HG03457 (cell line): ENCODE measurements at regions not wholly inside any gene's neighbourhood (a gene's known extent, or its start where the extent isn't known, plus 50 kb on each side); places are given as distances from the start of the nearest gene placed in this dataset.

Source experiments
- ATAC-seq: cut with Tn5 transposase; IDR thresholded peaks from one replicate; pipeline ENCODE4 v1.9.1; 2021; ENCODE audit warnings: moderate number of reproducible peaks; ENCODE audit not compliant: unreplicated experiment

DNA sequence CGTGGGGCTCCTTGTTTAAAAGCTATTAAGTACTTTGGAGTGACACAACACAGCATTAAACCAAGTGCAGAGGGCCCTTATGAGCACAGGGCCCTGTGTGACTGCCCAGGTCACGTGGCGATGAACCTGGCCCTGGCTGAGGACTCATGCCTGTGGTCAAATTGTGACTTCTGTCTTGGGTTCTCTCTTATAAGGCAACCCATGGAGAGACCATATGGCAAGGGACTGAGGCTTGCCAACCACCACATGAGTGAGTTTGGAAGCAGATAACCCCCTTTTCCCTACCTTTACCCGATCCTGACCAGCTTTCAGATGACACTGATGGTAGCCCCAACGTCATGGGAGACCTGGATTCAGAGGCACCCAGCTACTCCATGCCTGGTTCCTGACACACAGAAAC, 140.5 kb downstream of the ZBTB18 start:
- no peak for ATAC-seq

DNA sequence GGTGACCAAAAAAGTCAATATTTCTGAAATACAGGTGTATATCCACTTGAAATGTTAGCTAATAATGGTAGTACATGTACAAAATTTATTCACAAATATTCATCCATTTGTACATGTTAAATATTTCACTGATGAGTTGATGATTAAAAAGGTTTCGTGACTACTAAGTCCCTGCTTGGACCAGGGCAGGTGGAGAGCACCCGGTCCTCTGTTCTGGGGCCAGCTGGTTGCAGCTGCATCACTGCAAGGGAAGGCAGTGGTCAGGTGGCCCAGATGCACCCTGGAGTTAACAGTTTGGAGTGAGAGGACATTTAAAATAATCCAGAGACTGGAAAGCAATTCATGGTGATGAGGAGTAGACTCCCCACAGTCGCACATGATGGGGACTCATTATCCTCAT, 141.2 kb downstream of the ZBTB18 start:
- no peak for ATAC-seq

GRCh38 chr1:244196571-244197285, 145.6 kb downstream of the ZBTB18 start:
- ATAC-seq: no peak

DNA sequence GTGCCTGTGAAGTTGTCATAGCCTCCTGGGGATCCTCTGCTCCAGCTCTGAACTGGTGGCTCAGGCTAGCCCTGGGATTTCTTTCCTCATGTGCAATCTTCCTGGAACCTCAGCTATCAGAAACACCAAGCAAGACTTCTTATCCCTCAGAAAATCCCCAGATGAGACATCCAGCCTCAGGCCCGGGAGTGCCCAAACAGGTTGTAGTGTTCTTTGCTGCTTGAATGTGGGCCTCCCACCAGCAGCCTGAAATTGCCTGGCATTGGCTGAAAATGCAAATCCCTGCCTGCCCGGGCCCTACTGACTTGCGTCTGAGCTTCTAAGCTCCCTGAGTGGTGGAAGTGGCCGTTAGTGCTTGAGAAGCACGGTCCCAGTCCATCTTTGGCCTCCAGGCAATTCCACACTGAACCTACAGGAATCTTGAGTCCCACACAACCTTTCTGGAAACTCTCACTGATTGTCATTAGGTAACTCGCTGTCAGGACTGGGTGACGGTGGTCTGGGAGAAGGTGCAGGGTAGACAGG, 146.8 kb downstream of the ZBTB18 start:
- no peak for ATAC-seq

- no peak for ATAC-seq
Measured at GRCh38 chr1:244199902-244200301, 148.8 kb downstream of the ZBTB18 start.

DNA sequence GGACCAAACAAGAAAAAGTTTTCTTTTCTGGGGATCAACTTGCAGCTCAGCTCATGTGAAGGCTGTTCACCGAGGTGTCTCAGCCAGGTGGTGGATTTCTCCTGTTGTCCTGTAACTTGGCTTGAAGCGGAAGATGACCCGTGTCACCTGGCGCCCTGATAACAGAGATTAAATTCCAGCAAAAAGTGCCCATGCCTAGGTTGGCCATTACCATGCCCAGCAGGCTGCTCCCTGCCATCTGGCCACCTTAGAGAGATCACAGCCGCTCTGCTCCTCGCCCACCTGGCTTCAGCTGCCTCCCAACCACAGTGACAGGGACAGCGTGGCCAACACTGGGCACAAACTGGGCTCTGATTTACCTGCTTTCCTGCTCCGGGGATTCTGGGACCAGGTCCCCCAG, 149.5 kb downstream of the ZBTB18 start:
- ATAC-seq: no peak

- no peak for ATAC-seq
Measured at GRCh38 chr1:244201750-244202149, 150.7 kb downstream of the ZBTB18 start.

GRCh38 chr1:244204004-244204403, 152.9 kb downstream of the ZBTB18 start:
- ATAC-seq: no peak

GRCh38 chr1:244205171-244205570, 154.1 kb downstream of the ZBTB18 start:
- ATAC-seq: no peak

- ATAC-seq: no peak
Measured at GRCh38 chr1:244205906-244206305, 154.8 kb downstream of the ZBTB18 start.

DNA sequence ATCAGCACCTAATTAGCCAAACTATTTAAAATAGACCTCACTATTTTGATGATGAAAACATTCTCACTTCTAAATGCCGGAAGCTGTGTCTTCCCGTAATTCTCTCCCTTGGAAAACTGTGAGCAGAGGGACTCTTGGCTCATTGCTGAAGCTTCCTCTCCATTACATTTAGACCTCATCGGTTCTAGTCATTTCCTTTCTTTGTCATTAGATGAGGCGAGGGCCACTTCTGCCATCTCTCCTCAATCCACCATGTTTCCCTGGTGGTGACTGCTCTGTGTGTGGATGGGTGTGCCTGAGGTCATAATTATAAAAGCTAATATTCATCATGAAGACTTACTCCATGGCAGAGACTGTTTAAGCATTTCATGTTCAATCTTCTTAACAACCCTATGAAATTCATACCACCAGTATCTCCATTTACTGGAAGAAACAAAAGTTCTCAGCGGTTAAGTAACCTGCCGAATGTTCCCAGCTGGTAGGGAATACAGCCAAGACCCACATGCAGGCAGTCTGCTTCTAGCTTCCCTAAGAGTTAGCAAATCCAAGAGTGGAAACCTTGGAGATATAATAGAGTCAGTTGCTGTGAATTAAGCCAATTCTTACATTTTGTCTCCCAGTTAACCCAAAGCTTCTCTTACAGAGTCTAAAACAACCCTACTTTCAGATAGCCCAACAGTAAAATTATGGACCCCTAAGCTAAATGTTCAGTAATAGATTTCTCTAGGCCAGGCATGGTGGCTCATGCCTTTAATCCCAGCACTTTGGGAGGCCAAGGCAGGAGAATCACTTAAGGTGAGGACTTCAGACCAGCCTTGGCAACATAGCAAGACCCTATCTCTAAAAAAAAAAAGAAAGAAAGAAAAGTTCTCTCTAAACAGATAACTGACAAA, 156.2 kb downstream of the ZBTB18 start:
- no peak for ATAC-seq

DNA sequence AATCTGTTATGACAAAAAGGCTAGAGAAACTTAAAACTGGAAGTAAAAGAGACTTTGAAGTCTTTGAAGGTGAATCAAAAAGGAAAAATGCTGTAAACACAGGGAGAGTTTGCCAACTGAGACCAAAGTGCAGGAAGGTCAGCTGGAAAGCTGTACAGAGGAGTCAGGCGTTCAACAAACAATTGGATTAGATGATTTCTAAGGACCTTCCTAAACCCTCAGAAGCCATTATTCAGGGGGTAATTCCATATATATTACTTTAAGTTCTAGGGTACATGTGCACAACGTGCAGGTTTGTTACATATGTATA, 156.8 kb downstream of the ZBTB18 start:
- ATAC-seq: no peak

- no peak for ATAC-seq
Measured at GRCh38 chr1:244209955-244210354, 158.9 kb downstream of the ZBTB18 start.

- ATAC-seq: no peak
Measured at GRCh38 chr1:244210884-244211558, 159.9 kb downstream of the ZBTB18 start.

GRCh38 chr1:244211559-244211944, 160.5 kb downstream of the ZBTB18 start:
- ATAC-seq: no peak

DNA sequence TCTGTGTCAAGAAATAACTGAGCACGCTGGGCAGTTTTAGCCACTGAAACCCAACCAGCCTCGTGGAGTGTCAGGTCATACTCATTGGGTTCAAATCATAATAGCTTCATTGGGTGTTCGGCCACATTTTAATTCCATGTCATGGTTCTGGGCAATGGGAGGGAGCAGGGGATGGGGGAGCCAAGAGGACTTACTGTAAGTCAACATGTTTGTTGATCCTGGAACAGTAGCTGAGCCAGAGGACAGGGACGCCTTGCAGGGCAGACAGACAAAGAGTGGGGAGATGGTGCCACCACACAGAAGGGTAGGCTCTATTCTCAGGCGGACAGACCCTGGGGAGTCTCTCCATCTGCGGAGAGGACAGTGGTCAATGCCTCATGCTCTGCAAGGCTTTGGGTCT, 161.1 kb downstream of the ZBTB18 start:
- ATAC-seq: no peak

DNA sequence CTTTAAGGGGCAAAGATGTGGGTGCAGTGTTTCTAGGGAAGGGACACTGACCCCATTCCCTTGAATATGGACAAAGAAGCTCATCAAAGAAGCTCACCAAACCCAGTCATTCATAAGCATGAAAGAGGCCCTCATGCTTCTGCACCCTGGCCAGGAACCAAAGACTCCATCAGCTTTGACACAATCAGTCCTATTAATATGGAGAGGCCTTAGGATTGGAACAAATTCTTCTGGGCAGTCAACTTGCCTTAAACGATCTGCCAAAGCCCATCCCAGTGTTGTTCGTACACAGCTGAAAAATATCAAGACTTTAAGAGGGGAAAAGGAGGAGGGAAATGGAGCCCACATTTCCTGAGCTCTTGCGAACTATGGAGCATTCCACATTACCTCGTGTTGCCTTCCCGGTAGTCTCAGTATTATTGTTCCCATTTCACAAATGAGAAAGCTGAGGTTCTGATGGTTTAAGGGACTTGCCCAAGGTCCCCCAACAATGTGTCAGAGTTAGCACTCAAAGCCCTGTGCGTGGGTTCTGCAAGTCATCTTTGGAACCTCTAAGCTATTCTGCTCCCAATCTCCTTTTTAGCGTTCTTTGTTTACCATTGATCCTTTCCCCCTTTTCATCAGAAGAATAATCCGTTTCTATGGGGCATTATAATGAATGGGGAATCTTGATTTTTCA, 161.9 kb downstream of the ZBTB18 start:
- no peak for ATAC-seq

DNA sequence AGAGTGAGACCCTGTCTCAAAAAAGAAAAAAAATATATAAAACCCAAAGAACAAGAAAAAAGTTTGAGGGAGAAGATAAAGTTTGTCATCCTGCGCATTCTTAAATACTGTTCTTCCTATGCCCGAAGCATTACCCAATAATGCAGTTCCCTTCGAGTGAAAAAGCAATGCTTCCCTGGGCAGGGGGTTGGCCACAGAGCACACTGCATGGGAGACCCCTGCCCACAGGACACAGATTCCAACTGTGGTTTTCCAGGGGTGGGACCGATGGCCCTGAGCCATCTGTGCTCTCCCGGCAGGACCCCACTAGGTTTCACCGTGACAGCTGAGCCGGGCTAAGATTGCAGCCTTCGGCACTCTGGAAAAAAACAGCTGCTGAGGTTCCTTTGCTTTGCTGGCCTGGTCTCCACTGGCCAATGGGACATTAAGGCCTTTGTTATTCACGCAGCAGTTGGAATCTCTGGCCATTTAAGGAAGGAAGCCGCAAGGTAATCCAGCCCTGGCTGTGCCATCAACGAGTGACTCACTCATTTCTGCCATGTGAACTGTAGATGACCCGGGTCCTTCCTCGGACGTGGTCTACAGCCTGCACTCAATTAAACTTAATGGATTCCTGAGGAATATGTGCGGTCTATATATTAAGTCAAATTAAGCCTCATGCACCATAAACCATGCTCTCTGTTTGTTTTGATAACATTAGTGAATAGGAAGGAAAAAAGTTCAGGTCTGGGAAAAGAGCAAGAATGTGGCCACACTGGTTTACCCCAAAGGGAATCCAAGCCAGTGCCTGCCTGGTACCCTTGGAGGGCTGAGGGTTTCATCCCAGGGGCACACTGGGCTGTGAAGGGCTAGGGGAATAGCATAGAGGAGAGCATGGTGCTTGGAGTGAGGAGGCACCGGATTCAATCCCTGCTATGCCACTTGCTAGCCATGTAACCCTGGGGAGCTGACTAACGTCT, 163.2 kb downstream of the ZBTB18 start:
- no peak for ATAC-seq

GRCh38 chr1:244216836-244217235, 165.8 kb downstream of the ZBTB18 start:
- ATAC-seq: no peak

GRCh38 chr1:244217711-244218110, 166.6 kb downstream of the ZBTB18 start:
- no peak for ATAC-seq
